A549 (cell line): ENCODE measurements at regions not wholly inside any gene's neighbourhood (a gene's known extent, or its start where the extent isn't known, plus 50 kb on each side); places are given as distances from the start of the nearest gene placed in this dataset.

Source experiments
- MAFK ChIP-seq: fragments of 450-650 bp; IDR thresholded peaks from 2 replicates; pipeline ENCODE4 v1.6.1; 2014; ENCODE audit not compliant: partially characterized antibody
- POLR2A ChIP-seq: IDR thresholded peaks from 2 replicates; pipeline ENCODE4 v1.6.1; 2012; ENCODE audit warnings: mild to moderate bottlenecking, low read length
- TF ChIP-seq, protein P1 (sequence below): fragments of >200 bp; sonication (Bioruptor Twin); formaldehyde crosslinking; IDR thresholded peaks from 3 replicates; pipeline ENCODE4 v1.5.1; 2016

GRCh38 chr7:109476409-109476808 is 906.7 kb downstream of the DNAJB9 start:
- TF ChIP-seq MAFK (no peak), POLR2A (no peak)
- TF ChIP-seq, protein P1, sequence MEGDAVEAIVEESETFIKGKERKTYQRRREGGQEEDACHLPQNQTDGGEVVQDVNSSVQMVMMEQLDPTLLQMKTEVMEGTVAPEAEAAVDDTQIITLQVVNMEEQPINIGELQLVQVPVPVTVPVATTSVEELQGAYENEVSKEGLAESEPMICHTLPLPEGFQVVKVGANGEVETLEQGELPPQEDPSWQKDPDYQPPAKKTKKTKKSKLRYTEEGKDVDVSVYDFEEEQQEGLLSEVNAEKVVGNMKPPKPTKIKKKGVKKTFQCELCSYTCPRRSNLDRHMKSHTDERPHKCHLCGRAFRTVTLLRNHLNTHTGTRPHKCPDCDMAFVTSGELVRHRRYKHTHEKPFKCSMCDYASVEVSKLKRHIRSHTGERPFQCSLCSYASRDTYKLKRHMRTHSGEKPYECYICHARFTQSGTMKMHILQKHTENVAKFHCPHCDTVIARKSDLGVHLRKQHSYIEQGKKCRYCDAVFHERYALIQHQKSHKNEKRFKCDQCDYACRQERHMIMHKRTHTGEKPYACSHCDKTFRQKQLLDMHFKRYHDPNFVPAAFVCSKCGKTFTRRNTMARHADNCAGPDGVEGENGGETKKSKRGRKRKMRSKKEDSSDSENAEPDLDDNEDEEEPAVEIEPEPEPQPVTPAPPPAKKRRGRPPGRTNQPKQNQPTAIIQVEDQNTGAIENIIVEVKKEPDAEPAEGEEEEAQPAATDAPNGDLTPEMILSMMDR = no peak
